Dedifferentiated amniotic fluid mesenchymal stem cell (primary cell): ENCODE measurements at regions not wholly inside any gene's neighbourhood (a gene's known extent, or its start where the extent isn't known, plus 50 kb on each side); places are given as distances from the start of the nearest gene placed in this dataset.
A peak's percentile ranks its signal among the peaks of the same experiment; 100 is the strongest.

Experiments
- DNase-seq: peaks from one replicate; pipeline ENCODE4 v3.0.0-alpha.2; 2016; ENCODE audit errors: extremely low spot score

GRCh38 chr11:91160661-91161060, 937.8 kb upstream of the CHORDC1 start:
- no peak for DNase-seq

GRCh38 chr11:91158891-91159537, 936.2 kb upstream of the CHORDC1 start:
- no peak for DNase-seq

- DNase-seq, result no peak
These were observed 935.4 kb upstream of the CHORDC1 start for GRCh38 chr11:91158297-91158696.

GRCh38 chr11:91156041-91156440, 933.2 kb upstream of the CHORDC1 start:
- no peak for DNase-seq

- no peak for DNase-seq
These were observed 925.0 kb upstream of the CHORDC1 start for GRCh38 chr11:91147885-91148284.

- no peak for DNase-seq
These were observed 918.8 kb upstream of the CHORDC1 start for GRCh38 chr11:91141655-91142054.

GRCh38 chr11:91136631-91137030, 913.8 kb upstream of the CHORDC1 start:
- no peak for DNase-seq

GRCh38 chr11:91133361-91133760, 910.5 kb upstream of the CHORDC1 start:
- peak; percentile 30 for DNase-seq

- no peak for DNase-seq
These were observed 906.7 kb upstream of the CHORDC1 start for GRCh38 chr11:91129596-91129995.

GRCh38 chr11:91124363-91124762, 901.5 kb upstream of the CHORDC1 start:
- DNase-seq, result no peak

GRCh38 chr11:91115116-91115515, 892.3 kb upstream of the CHORDC1 start:
- DNase-seq, result no peak

- DNase-seq, result peak; percentile 67
These were observed 881.4 kb upstream of the CHORDC1 start for GRCh38 chr11:91104237-91104636.

- DNase-seq, result no peak
These were observed 877.6 kb upstream of the CHORDC1 start for GRCh38 chr11:91100427-91100826.

- DNase-seq, result no peak
These were observed 874.2 kb upstream of the CHORDC1 start for GRCh38 chr11:91097083-91097482.

- DNase-seq, result no peak
These were observed 870.3 kb upstream of the CHORDC1 start for GRCh38 chr11:91093141-91093540.

GRCh38 chr11:91091563-91091962, 868.7 kb upstream of the CHORDC1 start:
- no peak for DNase-seq

GRCh38 chr11:91086028-91086427, 863.2 kb upstream of the CHORDC1 start:
- DNase-seq, result no peak

GRCh38 chr11:91082255-91082654, 859.4 kb upstream of the CHORDC1 start:
- no peak for DNase-seq

- no peak for DNase-seq
These were observed 858.7 kb upstream of the CHORDC1 start for GRCh38 chr11:91081440-91082043.

GRCh38 chr11:91078221-91078620, 855.4 kb upstream of the CHORDC1 start:
- DNase-seq, result no peak

- no peak for DNase-seq
These were observed 852.3 kb upstream of the CHORDC1 start for GRCh38 chr11:91075032-91075695.

GRCh38 chr11:91067666-91068065, 844.8 kb upstream of the CHORDC1 start:
- no peak for DNase-seq

GRCh38 chr11:91066456-91067047, 843.7 kb upstream of the CHORDC1 start:
- no peak for DNase-seq
